B cell (primary cell): ENCODE measurements at regions not wholly inside any gene's neighbourhood (a gene's known extent, or its start where the extent isn't known, plus 50 kb on each side); places are given as distances from the start of the nearest gene placed in this dataset.

Experiments
- ATAC-seq: fragments of 200-7000 bp; cut with Tn5 transposase; one replicate; pipeline ENCODE4 v1.10.0; 2021; ENCODE audit warnings: low read depth, mild to moderate bottlenecking, moderate number of reproducible peaks, moderate library complexity
- CTCF ChIA-PET: fragments of 350-600 bp; sonication (Branson Sonifier 250); formaldehyde crosslinking; loops from one replicate; lab custom pipeline; 2021; ENCODE audit warnings: antibody characterized with exemption, inconsistent platforms; lab: Charles Lee
- POLR2A ChIA-PET: fragments of 350-600 bp; sonication (Branson Sonifier 250); formaldehyde crosslinking; loops from one replicate; lab custom pipeline; 2021; ENCODE audit warnings: antibody characterized with exemption; lab: Charles Lee
- DNase-seq: peaks from one replicate; pipeline ENCODE4 v3.0.0; 2013
- H2AFZ ChIP-seq: 2 replicates; pipeline ENCODE4 v1.6.1; 2012; ENCODE audit warnings: mild to moderate bottlenecking, low read depth, low read length; ENCODE audit not compliant: insufficient read depth, poor library complexity, severe bottlenecking
- H3K27ac ChIP-seq, 2 donors: 1 replicate in 1 of 2; 2 replicates in 1 of 2; pipeline ENCODE4 v1.5.1; 2012 to 2013; ENCODE audit warnings: low read length in 2 of 2, mild to moderate bottlenecking in 2 of 2, moderate library complexity in 1 of 2
- H3K27me3 ChIP-seq, 4 experiments: fragments of 200-600 bp in 1 of 4; sonication (generic) in 1 of 4; replicated peaks in 1 of 4; 1 replicate in 2 of 4; 2 replicates in 2 of 4; pipeline versions ENCODE4 v1.6.1 to v1.7.0; 2013 to 2016; ENCODE audit warnings: low read length in 3 of 4, mild to moderate bottlenecking in 2 of 4, mixed read lengths in 1 of 4, moderate library complexity in 1 of 4; ENCODE audit not compliant: insufficient read depth in 4 of 4, control insufficient read depth in 3 of 4; ENCODE audit errors: control extremely low read depth in 1 of 4
- H3K36me3 ChIP-seq, 2 experiments: replicated peaks in 1 of 2; 1 replicate in 1 of 2; 2 replicates in 1 of 2; pipeline versions ENCODE4 v1.6.1 to v1.7.1; 2013; ENCODE audit warnings: low read length in 1 of 2; ENCODE audit not compliant: insufficient read depth in 2 of 2, control insufficient read depth in 1 of 2; ENCODE audit errors: control extremely low read depth in 1 of 2, extremely low read depth in 1 of 2
- H3K4me1 ChIP-seq, 2 donors: fragments of 200-600 bp in 1 of 2; sonication (generic) in 1 of 2; 1 replicate in 1 of 2; 2 replicates in 1 of 2; pipeline versions ENCODE4 v1.5.1 to v1.6.1; 2013 to 2017; ENCODE audit warnings: low read length in 2 of 2; ENCODE audit not compliant: control insufficient read depth in 2 of 2, insufficient read depth in 2 of 2
- H3K4me2 ChIP-seq: replicated peaks from 2 replicates; pipeline ENCODE3; 2012; ENCODE audit warnings: mild to moderate bottlenecking, low read depth, low read length; ENCODE audit not compliant: poor library complexity, severe bottlenecking
- H3K4me3 ChIP-seq, 5 experiments: fragments of 200-600 bp in 1 of 5; sonication (generic) in 1 of 5; 1 replicate in 3 of 5; 2 replicates in 2 of 5; pipeline versions ENCODE4 v1.5.1 to v1.7.0; 2011 to 2016; ENCODE audit warnings: low read length in 4 of 5, mild to moderate bottlenecking in 4 of 5, low read depth in 2 of 5, control low read depth in 1 of 5, moderate library complexity in 1 of 5; ENCODE audit not compliant: insufficient read depth in 1 of 5; ENCODE audit errors: control extremely low read depth in 1 of 5, extremely low read depth in 1 of 5
- H3K79me2 ChIP-seq: fragments of 200-600 bp; sonication (generic); one replicate; pipeline ENCODE4 v1.6.0; 2016; ENCODE audit warnings: low read length; ENCODE audit not compliant: control insufficient read depth, insufficient read depth
- H3K9ac ChIP-seq: fragments of 200-600 bp; sonication (generic); 2 replicates; pipeline ENCODE4 v1.6.1; 2017; ENCODE audit warnings: mild to moderate bottlenecking, low read length, moderate library complexity
- H3K9me3 ChIP-seq, 3 donors: one replicate each; pipeline versions ENCODE4 v1.6.1 to v1.7.1; 2013; ENCODE audit warnings: low read length in 2 of 3; ENCODE audit not compliant: control insufficient read depth in 2 of 3, insufficient read depth in 1 of 3; ENCODE audit errors: control extremely low read depth in 1 of 3
- H4K20me1 ChIP-seq: 2 replicates; pipeline ENCODE4 v1.6.0; 2012; ENCODE audit warnings: mild to moderate bottlenecking, low read length; ENCODE audit not compliant: insufficient read depth, control insufficient read depth, poor library complexity, severe bottlenecking
- H3K27ac Mint-ChIP-seq: one replicate; pipeline ENCODE4 v1.8.0; 2021; ENCODE audit warnings: mixed read lengths
- H3K27me3 Mint-ChIP-seq: one replicate; pipeline ENCODE4 v1.8.0; 2021; ENCODE audit warnings: mixed read lengths
- H3K4me1 Mint-ChIP-seq: one replicate; pipeline ENCODE4 v1.8.0; 2021; ENCODE audit warnings: mixed read lengths
- H3K4me3 Mint-ChIP-seq: one replicate; pipeline ENCODE4 v1.8.0; 2021; ENCODE audit warnings: mixed read lengths
- H3K9me3 Mint-ChIP-seq: one replicate; pipeline ENCODE4 v1.8.0; 2022; ENCODE audit warnings: mixed read lengths; ENCODE audit not compliant: insufficient read depth
- EZH2 ChIP-seq: IDR thresholded peaks from 2 replicates; pipeline ENCODE4 v1.6.1; 2012; ENCODE audit warnings: borderline replicate concordance, low read depth, mild to moderate bottlenecking, moderate library complexity, low read length; ENCODE audit not compliant: insufficient read depth, poor library complexity, severe bottlenecking
- WGBS: methylation state at CpG from one replicate; pipeline ENCODE4 v1.1.5; 2013; ENCODE audit warnings: missing lambda C conversion rate; ENCODE audit not compliant: insufficient coverage; 5-methylcytosine and 5-hydroxymethylcytosine counted together
- intact Hi-C: fragments of 100-400 bp; cut with micrococcal nuclease; formaldehyde crosslinking; loops from one replicate; pipeline ENCODE4 v1.10.0; 2022
- TF ChIP-seq, protein P1 (sequence below): fragments of 200-600 bp; IDR thresholded peaks from one replicate; pipeline ENCODE4 v1.8.0; 2022; ENCODE audit warnings: antibody characterized with exemption, mild to moderate bottlenecking

- CTCF ChIA-PET, result no interaction called here
- H2AFZ ChIP-seq, result no peak overlapping the region
Observed at GRCh38 chr3:14253707-14254382, 75.2 kb downstream of the LSM3 start.

More at GRCh38 chr3:14253707-14254382, 75.2 kb downstream of the LSM3 start:
- WGBS, result 71% methylated on average over 1 of the region's 4 CpGs
- no peaks in the 10 kb centered on the region for H3K4me1 ChIP-seq
- no peak for DNase-seq
- H3K9ac ChIP-seq, result no peak overlapping the region
- Mint-ChIP-seq H3K4me1 (no peaks in the 10 kb centered on the region), H3K27me3 (peaks cover 9% of the 10 kb centered on the region), H3K4me3 (no peak overlapping the region), H3K27ac (no peak overlapping the region), H3K9me3 (no peaks in the 10 kb centered on the region)
- no peak overlapping the region for H3K4me3 ChIP-seq
- H3K27me3 ChIP-seq, result peaks cover 0 to 5% (median 0%) of the 10 kb centered on the region in 4 experiments
- intact Hi-C loops, result no loop called here
- H3K9me3 ChIP-seq, result no peaks in the 10 kb centered on the region
- H3K4me2 ChIP-seq, result no peak overlapping the region
- TF ChIP-seq, protein P1, sequence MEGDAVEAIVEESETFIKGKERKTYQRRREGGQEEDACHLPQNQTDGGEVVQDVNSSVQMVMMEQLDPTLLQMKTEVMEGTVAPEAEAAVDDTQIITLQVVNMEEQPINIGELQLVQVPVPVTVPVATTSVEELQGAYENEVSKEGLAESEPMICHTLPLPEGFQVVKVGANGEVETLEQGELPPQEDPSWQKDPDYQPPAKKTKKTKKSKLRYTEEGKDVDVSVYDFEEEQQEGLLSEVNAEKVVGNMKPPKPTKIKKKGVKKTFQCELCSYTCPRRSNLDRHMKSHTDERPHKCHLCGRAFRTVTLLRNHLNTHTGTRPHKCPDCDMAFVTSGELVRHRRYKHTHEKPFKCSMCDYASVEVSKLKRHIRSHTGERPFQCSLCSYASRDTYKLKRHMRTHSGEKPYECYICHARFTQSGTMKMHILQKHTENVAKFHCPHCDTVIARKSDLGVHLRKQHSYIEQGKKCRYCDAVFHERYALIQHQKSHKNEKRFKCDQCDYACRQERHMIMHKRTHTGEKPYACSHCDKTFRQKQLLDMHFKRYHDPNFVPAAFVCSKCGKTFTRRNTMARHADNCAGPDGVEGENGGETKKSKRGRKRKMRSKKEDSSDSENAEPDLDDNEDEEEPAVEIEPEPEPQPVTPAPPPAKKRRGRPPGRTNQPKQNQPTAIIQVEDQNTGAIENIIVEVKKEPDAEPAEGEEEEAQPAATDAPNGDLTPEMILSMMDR, result no peak
- no peak for TF ChIP-seq EZH2
- no peaks in the 10 kb centered on the region for H3K36me3 ChIP-seq
- H4K20me1 ChIP-seq, result no peaks in the 10 kb centered on the region
- POLR2A ChIA-PET, result no interaction called here
- no peak for ATAC-seq
- H3K27ac ChIP-seq, result no peak overlapping the region
- H3K79me2 ChIP-seq, result no peaks in the 10 kb centered on the region
